RCC 7860 (cell line): ENCODE measurements at regions not wholly inside any gene's neighbourhood (a gene's known extent, or its start where the extent isn't known, plus 50 kb on each side); places are given as distances from the start of the nearest gene placed in this dataset.

ENCODE experiments used
- DNase-seq: peaks from one replicate; pipeline ENCODE4 v3.0.0-alpha.2; 2015; ENCODE audit warnings: low spot score
- FAIRE-seq: peaks from 2 replicates; lab custom pipeline; 2012; peaks lifted over from hg19 to GRCh38; lab: Jason Lieb, UNC

- no peak for DNase-seq
- no peak for FAIRE-seq
These were observed 244.0 kb downstream of the GAS1 start for GRCh38 chr9:86703346-86703745.

GRCh38 chr9:86700629-86701028 lies 246.7 kb downstream of the GAS1 start:
- DNase-seq (no peak), FAIRE-seq (no peak)

- DNase-seq (no peak), FAIRE-seq (no peak)
These were observed 249.3 kb downstream of the GAS1 start for GRCh38 chr9:86697999-86698398.

- FAIRE-seq (no peak), DNase-seq (no peak)
These were observed 250.1 kb downstream of the GAS1 start for GRCh38 chr9:86697213-86697612.

GRCh38 chr9:86695910-86696424 lies 251.3 kb downstream of the GAS1 start:
- no peak for DNase-seq
- no peak for FAIRE-seq

- FAIRE-seq: no peak
- DNase-seq: no peak
These were observed 257.3 kb downstream of the GAS1 start for GRCh38 chr9:86690034-86690433.

- no peak for DNase-seq
- no peak for FAIRE-seq
These were observed 259.5 kb downstream of the GAS1 start for GRCh38 chr9:86687788-86688187.

GRCh38 chr9:86685556-86685955 lies 261.8 kb downstream of the GAS1 start:
- DNase-seq (no peak), FAIRE-seq (no peak)

GRCh38 chr9:86684148-86684547 lies 263.2 kb downstream of the GAS1 start:
- DNase-seq (no peak), FAIRE-seq (no peak)

GRCh38 chr9:86682240-86682639 lies 265.1 kb downstream of the GAS1 start:
- DNase-seq (no peak), FAIRE-seq (no peak)

- DNase-seq (no peak), FAIRE-seq (no peak)
These were observed 267.4 kb downstream of the GAS1 start for GRCh38 chr9:86679909-86680308.

GRCh38 chr9:86676396-86676795 lies 270.9 kb downstream of the GAS1 start:
- DNase-seq (no peak), FAIRE-seq (no peak)

GRCh38 chr9:86675805-86676204 lies 271.5 kb downstream of the GAS1 start:
- FAIRE-seq (no peak), DNase-seq (no peak)

- FAIRE-seq: no peak
- no peak for DNase-seq
These were observed 272.8 kb downstream of the GAS1 start for GRCh38 chr9:86674487-86674886.

GRCh38 chr9:86672966-86673365 lies 274.3 kb downstream of the GAS1 start:
- FAIRE-seq: no peak
- no peak for DNase-seq

GRCh38 chr9:86672301-86672700 lies 275.0 kb downstream of the GAS1 start:
- DNase-seq (no peak), FAIRE-seq (no peak)

GRCh38 chr9:86671018-86671417 lies 276.3 kb downstream of the GAS1 start:
- FAIRE-seq: no peak

GRCh38 chr9:86670536-86670935 lies 276.8 kb downstream of the GAS1 start:
- DNase-seq (no peak), FAIRE-seq (no peak)

More at GRCh38 chr9:86671018-86671417, 276.3 kb downstream of the GAS1 start:
- DNase-seq: no peak

- DNase-seq: no peak
- FAIRE-seq: no peak
These were observed 277.2 kb downstream of the GAS1 start for GRCh38 chr9:86670076-86670475.

GRCh38 chr9:86669422-86669821 lies 277.9 kb downstream of the GAS1 start:
- FAIRE-seq (no peak), DNase-seq (no peak)

- no peak for FAIRE-seq
- no peak for DNase-seq
These were observed 278.8 kb downstream of the GAS1 start for GRCh38 chr9:86668488-86668887.

GRCh38 chr9:86667307-86667706 lies 280.0 kb downstream of the GAS1 start:
- DNase-seq (no peak), FAIRE-seq (no peak)

GRCh38 chr9:86665416-86665815 lies 281.9 kb downstream of the GAS1 start:
- FAIRE-seq (no peak), DNase-seq (no peak)

- FAIRE-seq (no peak), DNase-seq (no peak)
These were observed 282.7 kb downstream of the GAS1 start for GRCh38 chr9:86664603-86665002.
